GM19351 (cell line): ENCODE measurements at regions not wholly inside any gene's neighbourhood (a gene's known extent, or its start where the extent isn't known, plus 50 kb on each side); places are given as distances from the start of the nearest gene placed in this dataset.
"Not testable (repeated sequence)": the region's sequence is repeated elsewhere in the genome, so short reads cannot be mapped to it uniquely, and the experiment has no call there.

Experiments
- ATAC-seq: cut with Tn5 transposase; IDR thresholded peaks from one replicate; pipeline ENCODE4 v1.9.1; 2021; ENCODE audit warnings: mild to moderate bottlenecking, moderate library complexity; ENCODE audit not compliant: unreplicated experiment

DNA sequence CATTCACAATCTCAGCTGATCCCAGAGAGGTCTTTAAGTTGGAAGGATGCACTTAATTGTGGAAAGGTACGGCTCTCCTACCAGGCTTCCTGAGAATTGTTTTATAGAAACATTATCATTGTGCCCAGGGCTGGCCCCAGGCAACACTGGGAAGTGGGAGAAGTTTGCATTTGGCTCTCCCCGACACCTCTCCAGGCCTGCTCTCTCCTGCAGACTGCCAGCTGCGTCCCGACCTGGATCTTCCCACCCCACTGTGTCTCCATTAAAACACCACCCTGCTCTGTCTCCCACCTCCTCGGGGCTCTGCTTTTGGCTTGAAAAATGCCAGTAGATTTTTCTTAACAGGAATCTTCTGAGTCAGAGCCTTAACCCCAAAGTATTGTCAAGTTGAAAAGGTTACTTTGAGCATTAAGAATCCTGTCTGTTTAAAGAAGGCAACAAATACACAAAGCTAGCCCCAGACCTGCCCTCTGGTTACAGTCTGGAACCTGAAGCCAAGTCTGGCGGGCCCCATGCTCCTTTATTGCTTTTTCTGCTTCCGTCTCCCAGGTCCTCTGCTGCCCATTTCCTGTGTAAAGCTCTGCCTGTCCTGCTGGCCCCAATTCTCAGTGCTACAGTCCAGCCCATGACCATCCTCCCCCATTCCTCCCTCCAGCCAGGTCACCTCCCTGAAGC is 530.2 kb downstream of the SOX6 start:
- ATAC-seq, result no peak

GRCh38 chr11:15826826-15827225 is 529.5 kb downstream of the SOX6 start:
- ATAC-seq, result peak; percentile 66

GRCh38 chr11:15828215-15828853 is 528.0 kb downstream of the SOX6 start:
- no peak for ATAC-seq

DNA sequence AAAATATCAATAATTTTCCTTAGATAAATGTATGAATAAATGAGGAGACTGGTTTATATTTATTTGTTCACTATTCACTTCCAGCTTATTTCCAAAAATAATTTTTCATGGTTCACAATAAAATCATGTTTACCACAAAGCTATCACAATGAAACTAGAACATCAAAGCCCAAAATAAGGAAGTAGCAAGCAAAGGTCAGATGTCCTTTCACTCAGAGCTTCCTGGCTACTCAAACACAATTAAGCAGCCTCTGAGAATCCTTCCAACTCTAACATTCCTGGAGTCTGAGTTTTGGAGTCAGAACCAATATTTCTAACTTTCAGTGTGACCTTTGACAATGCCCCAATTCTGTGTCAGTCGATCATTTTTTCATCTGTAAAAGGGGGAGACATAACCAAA is 527.0 kb downstream of the SOX6 start:
- peak; percentile 47 for ATAC-seq

DNA sequence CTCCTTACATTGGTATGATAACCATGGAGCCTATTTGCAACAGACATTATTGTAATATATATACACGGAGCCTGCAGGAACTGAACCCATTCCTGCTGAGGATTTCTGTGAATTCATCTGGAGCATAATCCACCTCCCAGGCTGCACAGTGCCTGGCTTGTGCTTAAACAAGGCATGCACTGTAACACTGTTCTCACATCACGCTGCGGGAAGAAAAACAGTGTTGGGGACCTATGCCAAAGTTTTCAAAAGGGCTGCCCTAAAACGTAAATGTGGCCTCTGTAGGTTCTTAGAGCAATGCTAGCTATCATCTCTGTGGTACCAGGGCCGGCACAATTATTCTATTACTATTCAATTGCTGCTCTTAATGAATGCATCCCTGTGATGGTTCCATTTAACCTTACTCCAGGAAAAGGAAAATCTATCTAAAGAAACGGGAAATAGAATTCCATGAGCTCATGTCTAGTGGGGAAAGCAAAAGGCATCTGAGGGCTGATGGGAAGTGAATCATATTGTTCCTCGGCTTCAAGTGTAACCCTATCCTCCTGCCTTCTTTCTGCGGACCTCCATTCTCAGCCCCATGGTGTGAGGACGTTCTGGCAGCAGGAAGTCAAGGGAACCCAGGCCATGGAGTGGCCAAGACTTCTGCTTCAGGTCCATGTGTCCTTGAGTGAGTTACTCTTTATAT is 525.5 kb downstream of the SOX6 start:
- no peak for ATAC-seq

GRCh38 chr11:15835788-15836411 is 520.4 kb downstream of the SOX6 start:
- ATAC-seq, result no peak

DNA sequence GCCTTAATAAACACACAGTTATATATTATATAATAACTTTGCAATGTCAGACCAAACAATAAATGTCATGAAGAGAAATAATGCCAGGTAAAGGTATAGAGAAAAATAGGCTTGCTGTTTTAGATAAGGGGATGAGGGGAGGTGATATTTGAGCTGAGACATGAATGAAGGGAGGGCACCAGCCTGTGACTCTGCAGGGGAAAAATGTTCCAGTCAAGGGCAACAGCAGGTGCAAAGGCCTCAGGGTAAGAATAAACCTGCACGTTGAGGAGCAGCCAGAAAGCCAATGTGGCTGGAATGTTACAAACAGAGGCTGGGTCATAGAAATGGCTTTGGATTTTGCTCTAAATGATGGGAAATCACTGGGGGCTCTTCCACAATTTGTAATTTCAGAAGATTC is 519.6 kb downstream of the SOX6 start:
- ATAC-seq, result no peak

GRCh38 chr11:15837901-15838489 is 518.4 kb downstream of the SOX6 start:
- ATAC-seq, result no peak

DNA sequence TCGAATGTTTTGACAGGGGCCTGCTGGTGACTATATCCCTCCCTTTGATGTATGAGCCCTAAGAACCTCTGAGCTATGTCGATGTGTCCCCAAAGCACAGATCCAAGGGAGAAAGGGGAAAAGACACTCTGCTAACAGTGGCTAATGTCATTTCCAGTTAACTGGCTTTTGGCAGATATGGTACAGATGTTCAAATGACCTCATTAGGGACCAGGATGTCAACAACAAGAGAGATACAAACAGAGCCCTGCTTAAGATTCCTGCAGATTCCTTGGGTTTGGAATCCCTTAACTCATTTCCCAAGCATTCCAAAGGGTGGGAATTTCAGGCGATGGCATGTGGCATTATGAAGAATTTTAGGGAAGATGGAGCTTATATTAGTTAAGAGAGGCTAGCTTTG is 517.3 kb downstream of the SOX6 start:
- no peak for ATAC-seq

DNA sequence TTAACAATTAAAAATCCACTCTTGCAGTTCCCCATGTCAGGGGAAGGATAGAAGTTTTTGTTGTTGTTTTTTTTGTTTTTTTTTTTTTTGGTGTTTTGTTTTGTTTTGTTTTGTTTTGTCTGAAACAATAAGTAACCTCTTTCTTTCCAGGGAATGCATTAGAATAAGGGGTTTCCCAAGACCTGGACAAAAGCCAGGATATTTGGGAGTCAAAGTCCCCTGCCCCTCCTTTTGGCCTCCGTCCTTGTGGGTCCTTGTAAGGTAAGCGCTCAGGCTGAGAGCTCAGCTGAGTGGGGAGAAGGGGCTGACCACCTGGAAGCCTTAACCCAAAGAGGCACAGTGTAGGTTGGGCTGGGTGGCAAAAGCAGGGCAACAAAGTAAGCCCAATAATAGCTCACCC is 515.4 kb downstream of the SOX6 start:
- no peak for ATAC-seq

DNA sequence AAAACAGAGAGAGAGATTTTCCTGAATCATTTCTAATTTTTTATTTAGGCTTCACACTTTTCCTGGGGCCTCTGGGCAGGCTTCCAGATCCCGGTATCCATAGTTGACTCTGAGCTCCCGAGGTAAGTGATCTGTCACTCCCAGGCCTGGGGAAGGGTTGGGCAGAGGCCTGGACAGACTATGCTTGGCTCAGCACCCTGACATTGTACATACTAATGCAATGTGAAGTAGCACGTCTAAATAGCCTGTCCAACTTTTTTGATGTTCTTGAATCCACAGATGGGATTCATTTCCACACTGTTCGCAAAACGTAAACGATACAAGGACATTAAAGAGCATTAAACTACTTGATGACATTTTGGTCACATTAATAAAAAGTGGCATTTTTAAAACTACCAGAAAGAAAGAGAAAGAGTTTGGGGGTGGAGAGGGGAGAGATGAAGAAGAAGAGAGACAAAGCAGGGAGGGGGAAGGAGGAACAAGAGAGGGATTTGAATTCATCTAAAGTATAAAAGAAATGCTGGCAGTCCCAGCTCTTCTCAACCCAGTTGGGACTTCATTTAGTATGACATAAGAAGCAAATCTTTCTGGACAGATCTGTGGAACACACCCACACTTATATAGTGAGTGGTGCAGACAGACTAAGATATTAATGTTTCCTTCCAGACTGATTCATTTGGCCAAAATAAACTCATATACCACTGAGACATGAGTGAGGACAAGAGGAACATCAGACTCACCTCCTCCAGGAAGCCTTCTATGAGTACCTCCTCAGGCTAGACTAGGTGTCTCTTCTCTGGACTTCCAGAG is 514.2 kb downstream of the SOX6 start:
- no peak for ATAC-seq

DNA sequence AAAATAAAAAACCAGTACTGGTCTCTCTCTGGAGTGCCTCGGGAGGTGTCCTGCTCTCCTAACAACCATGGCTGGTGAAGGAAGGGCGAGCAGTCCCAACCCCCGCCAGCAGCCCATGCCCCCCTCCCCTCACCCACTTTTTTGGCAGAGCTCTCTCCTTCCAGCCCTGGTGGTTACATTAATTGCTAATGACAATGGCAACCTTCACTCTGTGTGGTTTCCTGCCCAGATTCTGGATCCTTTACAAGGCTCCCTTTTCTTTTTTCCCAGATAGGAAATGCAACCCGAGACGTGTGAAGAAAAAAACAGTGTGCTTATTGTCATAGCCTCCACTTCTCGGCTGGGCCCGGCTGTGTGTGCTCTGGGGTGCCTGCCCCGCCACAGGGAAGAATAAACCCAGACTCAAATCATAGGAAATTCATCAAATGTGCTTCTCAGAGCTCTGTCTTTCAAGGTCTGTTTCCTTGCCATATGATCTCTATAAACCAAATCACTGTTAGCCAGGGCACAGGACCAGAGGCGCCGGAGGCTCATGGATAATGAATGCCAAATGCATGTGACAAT is 513.0 kb downstream of the SOX6 start:
- ATAC-seq, result no peak

DNA sequence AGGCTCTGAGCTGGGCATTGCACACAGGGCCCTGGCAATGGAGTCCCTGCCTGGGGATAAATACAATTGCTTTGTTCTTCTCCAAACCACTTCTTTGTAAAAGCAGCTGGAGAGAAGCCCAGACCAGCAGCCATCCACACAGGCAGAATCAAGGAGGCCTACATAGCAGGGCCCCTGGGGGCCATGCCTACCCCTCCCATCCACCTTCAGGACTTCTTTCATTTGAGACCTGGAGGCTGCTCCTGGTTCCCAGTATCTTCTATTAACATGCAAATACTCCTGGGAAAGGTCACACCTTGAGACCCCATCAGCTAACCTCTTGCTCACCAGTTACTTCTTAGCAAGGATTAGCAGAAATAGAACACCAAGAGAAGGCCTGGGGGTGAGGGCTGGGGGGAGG is 511.1 kb downstream of the SOX6 start:
- no peak for ATAC-seq

GRCh38 chr11:15848631-15849168 is 507.6 kb downstream of the SOX6 start:
- no peak for ATAC-seq

- no peak for ATAC-seq
Observed at GRCh38 chr11:15849257-15849656, 507.1 kb downstream of the SOX6 start.

DNA sequence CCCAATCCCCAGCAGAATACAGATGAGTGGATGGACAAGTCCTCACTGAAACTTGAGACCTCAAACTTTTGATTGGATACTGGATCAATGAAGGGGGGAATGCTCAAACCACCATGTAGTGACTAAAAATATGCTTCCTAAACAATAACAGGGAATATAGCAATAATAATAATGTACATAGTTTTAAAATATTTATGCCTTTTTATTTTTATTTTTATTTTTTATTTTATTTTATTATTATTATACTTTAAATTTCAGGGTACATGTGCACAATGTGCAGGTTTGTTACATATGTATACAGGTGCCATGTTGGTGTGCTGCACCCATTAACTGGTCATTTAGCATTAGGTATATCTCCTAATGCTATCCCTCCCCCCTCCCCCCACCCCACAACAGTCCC is 506.0 kb downstream of the SOX6 start:
- not testable (repeated sequence) for ATAC-seq

- no peak for ATAC-seq
Observed at GRCh38 chr11:15851051-15851498, 505.3 kb downstream of the SOX6 start.

GRCh38 chr11:15852179-15852578 is 504.2 kb downstream of the SOX6 start:
- no peak for ATAC-seq

DNA sequence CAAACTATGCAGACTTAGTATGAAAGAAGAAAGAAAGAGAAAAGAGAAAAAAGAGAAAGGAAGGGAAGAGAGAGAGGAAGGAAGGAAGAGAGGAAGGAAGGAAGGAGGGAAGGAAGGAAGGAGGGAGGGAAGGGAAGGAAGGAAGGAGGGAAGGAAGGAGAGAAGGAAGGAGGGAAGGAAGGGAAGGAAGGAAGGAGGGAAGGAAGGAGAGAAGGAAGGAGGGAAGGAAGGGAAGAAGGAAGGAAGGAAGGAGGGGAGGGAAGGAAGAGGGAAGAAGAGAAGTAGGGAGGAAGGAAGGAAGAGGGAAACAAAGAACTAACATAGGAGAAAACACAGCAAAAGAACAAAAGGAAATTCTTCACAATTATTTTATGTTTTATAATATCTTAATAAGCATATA is 502.1 kb downstream of the SOX6 start:
- ATAC-seq, result no peak

- no peak for ATAC-seq
Observed at GRCh38 chr11:15858881-15859280, 497.5 kb downstream of the SOX6 start.
